ENCODE measurements at regions not wholly inside any gene's neighbourhood (a gene's known extent, or its start where the extent isn't known, plus 50 kb on each side); places are given as distances from the start of the nearest gene placed in this dataset.
"Not testable (repeated sequence)": the region's sequence is repeated elsewhere in the genome, so short reads cannot be mapped to it uniquely, and the experiment has no call there.

DNA sequence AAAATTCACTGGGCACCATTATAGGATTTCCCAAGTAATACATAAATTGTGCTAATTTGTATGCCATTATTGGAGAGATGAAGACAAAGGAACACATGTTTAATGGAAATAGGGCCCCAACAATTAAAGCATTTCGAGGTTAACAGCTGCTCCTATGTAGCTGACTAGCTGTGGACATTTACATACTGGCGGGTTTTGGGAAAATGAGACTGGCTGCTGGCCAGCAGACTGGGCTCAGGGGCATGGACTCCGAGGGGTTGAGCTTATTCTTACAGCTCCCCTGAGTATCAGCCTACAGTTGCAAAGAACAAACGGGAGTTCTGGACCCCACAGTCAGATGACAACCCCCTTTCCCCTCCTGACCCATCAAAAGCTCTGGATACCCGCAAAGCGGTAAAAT, 91.9 kb upstream of the MYO3A start:
- Histone ChIP-seq H3K4me1 (ENCODE audit: insufficient read depth, low read length) (no peaks in the 10 kb centered on the region), H3K36me3 (ENCODE audit: insufficient read depth, low read depth, low read length) (no peaks in the 10 kb centered on the region), H3K27ac (ENCODE audit: low read length) (no peak overlapping the region), H3K9ac (ENCODE audit: low read depth, low read length) (no peak overlapping the region), H3K4me3 (ENCODE audit: low read length) (no peak overlapping the region), H3K27me3 (ENCODE audit: insufficient read depth, low read length) (no peaks in the 10 kb centered on the region), H3K9me3 (ENCODE audit: insufficient read depth, low read depth, low read length) (no peaks in the 10 kb centered on the region)

DNA sequence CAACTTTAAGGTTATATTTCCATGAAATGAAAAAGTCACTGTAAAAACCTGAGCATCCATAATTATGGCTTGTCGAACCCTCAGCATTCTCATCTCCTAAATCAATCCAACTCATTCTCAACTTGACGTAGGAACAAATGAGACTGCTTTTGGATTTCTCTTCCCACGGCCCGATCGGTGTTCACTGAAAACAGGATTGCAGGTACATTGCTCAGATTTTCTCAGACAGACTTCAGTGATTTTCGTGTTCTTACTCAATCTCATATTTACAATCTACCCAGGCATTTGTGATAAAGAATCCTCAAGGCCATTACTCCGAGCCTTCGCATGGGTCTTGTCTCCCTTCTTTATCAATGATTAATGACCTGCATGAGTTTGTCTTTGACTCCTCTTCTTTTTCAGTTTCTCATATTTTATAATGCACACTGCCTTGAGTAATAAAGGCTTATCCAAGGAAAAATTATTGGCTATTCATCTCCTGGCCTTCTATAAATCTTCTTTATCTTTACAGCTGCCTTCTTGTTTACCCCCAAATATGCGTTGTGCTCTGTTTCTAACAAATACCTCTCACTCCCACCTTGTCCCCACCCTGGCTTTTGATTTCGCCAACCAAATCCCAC, 90.4 kb upstream of the MYO3A start:
- H3K36me3 ChIP-seq (ENCODE audit: insufficient read depth, low read depth, low read length) = no peaks in the 10 kb centered on the region
- no peaks in the 10 kb centered on the region for H3K27me3 ChIP-seq (ENCODE audit: insufficient read depth, low read length)
- H3K4me1 ChIP-seq (ENCODE audit: insufficient read depth, low read length) = no peaks in the 10 kb centered on the region
- no peak overlapping the region for H3K4me3 ChIP-seq (ENCODE audit: low read length)
- no peak overlapping the region for H3K27ac ChIP-seq (ENCODE audit: low read length)
- H3K9ac ChIP-seq (ENCODE audit: low read depth, low read length) = no peak overlapping the region
- no peaks in the 10 kb centered on the region for H3K9me3 ChIP-seq (ENCODE audit: insufficient read depth, low read depth, low read length)

DNA sequence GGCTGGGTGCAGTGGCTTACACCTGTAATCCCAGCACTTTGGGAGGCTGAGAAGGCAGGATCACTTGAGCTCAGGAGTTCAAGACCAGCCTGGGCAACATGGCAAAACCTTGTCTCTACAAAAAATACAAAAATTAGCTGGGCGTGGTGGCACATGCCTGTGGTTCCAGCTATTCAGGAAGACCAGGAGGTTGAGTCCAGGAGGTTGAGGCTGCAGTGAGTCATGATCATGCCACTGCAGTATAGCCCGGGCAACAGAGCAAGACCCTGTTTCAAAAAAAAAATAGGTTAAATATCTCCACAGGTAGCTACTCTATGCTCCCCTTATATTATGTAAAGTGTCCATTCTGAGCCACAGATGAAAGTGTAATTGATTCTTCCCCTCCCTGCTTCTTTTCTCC, 89.3 kb upstream of the MYO3A start:
- not testable (repeated sequence) for H3K27ac ChIP-seq (ENCODE audit: low read length)

DNA sequence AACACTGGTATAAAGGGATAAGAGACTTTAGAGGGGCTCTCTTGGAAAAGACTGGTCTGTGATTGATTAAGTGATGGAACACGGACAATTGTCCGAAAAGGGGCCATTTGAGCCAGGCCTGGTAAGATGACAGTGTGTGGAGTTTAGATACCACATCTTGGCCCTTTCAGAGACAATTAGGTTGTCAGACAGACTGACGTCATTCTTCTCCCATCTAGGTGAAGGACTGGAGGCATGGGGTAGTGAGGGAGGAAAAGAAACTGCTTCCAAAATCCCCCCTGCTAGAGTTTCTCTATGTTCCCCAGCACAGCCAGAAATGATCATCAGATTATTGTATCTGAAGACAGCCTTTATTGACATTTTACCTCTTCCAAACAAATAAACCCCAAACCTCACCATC, 84.8 kb upstream of the MYO3A start:
- Histone ChIP-seq H3K4me3 (ENCODE audit: low read length) (no peak overlapping the region), H3K27ac (ENCODE audit: low read length) (no peak overlapping the region), H3K27me3 (ENCODE audit: insufficient read depth, low read length) (no peaks in the 10 kb centered on the region), H3K36me3 (ENCODE audit: insufficient read depth, low read depth, low read length) (no peaks in the 10 kb centered on the region), H3K9ac (ENCODE audit: low read depth, low read length) (no peak overlapping the region), H3K9me3 (ENCODE audit: insufficient read depth, low read depth, low read length) (no peaks in the 10 kb centered on the region), H3K4me1 (ENCODE audit: insufficient read depth, low read length) (peaks cover 25% of the 10 kb centered on the region; the same call in 1 of the 2 replicates)

More for the DNA sequence above, 89.3 kb upstream of the MYO3A start:
- H3K27me3 ChIP-seq (ENCODE audit: insufficient read depth, low read length); H3K4me3 ChIP-seq (ENCODE audit: low read length); H3K4me1 ChIP-seq (ENCODE audit: insufficient read depth, low read length); H3K9ac ChIP-seq (ENCODE audit: low read depth, low read length); H3K9me3 ChIP-seq (ENCODE audit: insufficient read depth, low read depth, low read length); H3K36me3 ChIP-seq (ENCODE audit: insufficient read depth, low read depth, low read length): not testable (repeated sequence)

DNA sequence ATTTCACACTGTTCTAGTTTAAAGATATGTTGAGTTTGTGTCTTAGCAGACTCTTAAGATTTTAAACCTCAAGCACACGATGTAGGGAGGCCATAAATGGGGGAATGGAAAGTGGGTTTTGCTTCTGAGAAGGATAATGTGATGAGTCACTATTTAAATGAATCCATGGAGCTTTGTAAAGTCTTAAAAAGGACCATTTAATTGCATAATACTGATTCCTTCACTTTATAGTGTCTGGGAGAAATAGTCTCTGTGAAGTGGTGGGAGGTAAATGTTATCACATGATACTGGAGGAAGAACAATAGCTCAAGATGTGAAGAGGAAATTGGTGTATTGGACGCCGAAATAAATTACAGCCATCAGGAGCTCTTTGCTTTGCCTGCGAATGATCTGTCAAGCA, 84.0 kb upstream of the MYO3A start:
- no peaks in the 10 kb centered on the region for H3K36me3 ChIP-seq (ENCODE audit: insufficient read depth, low read depth, low read length)
- no peak overlapping the region for H3K27ac ChIP-seq (ENCODE audit: low read length)
- H3K4me1 ChIP-seq (ENCODE audit: insufficient read depth, low read length) = peaks cover 25% of the 10 kb centered on the region; the same call in 1 of the 2 replicates
- no peaks in the 10 kb centered on the region for H3K27me3 ChIP-seq (ENCODE audit: insufficient read depth, low read length)
- H3K9me3 ChIP-seq (ENCODE audit: insufficient read depth, low read depth, low read length) = no peaks in the 10 kb centered on the region
- no peak overlapping the region for H3K4me3 ChIP-seq (ENCODE audit: low read length)
- no peak overlapping the region for H3K9ac ChIP-seq (ENCODE audit: low read depth, low read length)

DNA sequence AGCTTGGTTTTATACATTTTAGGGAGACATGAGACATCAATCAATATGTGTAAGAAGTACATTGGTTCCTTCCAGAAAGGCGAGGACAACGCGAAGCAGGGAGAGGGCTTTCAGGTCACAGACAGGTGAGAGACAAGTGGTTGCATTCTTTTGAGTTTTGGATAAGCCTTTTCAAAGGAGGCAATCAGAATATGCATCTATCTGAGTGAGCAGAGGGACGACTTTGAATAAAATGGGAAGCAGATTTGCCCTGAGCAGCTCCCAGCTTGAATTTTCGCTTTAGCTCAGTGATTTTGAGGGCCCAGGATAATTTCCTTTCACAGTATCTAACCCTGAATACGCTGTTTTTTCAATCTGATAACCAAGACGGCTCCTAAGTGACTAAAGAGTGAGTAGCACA, 82.5 kb upstream of the MYO3A start:
- Histone ChIP-seq H3K36me3 (ENCODE audit: insufficient read depth, low read depth, low read length) (no peaks in the 10 kb centered on the region), H3K27me3 (ENCODE audit: insufficient read depth, low read length) (no peaks in the 10 kb centered on the region), H3K27ac (ENCODE audit: low read length) (no peak overlapping the region), H3K4me1 (ENCODE audit: insufficient read depth, low read length) (peaks cover 25% of the 10 kb centered on the region; the same call in 1 of the 2 replicates), H3K9me3 (ENCODE audit: insufficient read depth, low read depth, low read length) (no peaks in the 10 kb centered on the region), H3K4me3 (ENCODE audit: low read length) (no peak overlapping the region), H3K9ac (ENCODE audit: low read depth, low read length) (no peak overlapping the region)

DNA sequence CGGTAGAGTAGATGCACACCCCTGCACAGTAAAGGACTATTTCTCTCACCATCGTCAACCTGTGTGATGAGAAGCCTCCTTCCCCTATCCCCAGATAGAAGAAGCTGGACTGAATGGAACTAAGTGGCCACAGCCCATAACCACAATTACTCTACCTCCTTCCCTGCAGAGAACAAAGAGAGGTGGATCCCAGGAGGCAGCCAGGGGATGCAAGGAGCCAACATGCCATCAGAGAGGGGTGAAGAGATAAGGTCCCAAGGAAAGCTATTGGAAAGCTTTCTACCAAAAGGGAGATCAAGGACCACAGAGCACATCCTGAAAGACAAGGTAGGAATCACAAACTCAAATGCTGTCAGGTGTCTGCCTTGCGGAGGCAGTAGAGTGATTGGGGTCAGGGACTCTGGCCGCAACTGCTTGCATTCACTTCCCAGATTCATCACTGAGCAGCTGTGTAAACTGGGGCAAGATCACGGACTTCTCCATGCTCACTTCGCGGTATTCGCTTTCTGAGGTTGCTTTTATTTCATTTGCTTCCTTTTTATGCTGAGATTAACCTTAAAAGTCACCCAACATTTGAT, 81.6 kb upstream of the MYO3A start:
- no peaks in the 10 kb centered on the region for H3K36me3 ChIP-seq (ENCODE audit: insufficient read depth, low read depth, low read length)
- peaks cover 25% of the 10 kb centered on the region; the same call in 1 of the 2 replicates for H3K4me1 ChIP-seq (ENCODE audit: insufficient read depth, low read length)
- H3K4me3 ChIP-seq (ENCODE audit: low read length) = no peak overlapping the region
- H3K27me3 ChIP-seq (ENCODE audit: insufficient read depth, low read length) = no peaks in the 10 kb centered on the region
- H3K9ac ChIP-seq (ENCODE audit: low read depth, low read length) = no peak overlapping the region
- H3K27ac ChIP-seq (ENCODE audit: low read length) = no peak overlapping the region
- no peaks in the 10 kb centered on the region for H3K9me3 ChIP-seq (ENCODE audit: insufficient read depth, low read depth, low read length)

DNA sequence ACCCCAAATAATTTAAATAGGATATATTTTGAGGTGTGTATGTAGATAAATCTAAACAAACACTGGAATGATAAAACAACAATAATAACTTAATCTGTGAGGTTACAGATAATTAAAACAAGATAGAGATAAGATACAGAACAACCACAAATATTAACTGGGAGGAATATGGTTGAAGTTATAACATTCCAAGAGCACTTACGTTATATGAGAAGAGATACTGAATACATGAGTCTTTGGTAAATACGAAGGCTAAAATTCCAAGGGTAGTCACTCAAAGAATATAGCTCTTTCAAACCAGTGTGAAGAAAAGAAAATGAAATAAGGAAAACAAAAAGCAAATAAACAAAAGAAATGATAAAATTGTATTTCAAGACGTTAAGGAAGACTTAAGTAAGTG, 76.0 kb upstream of the MYO3A start:
- no peak overlapping the region for H3K9ac ChIP-seq (ENCODE audit: low read depth, low read length)
- no peaks in the 10 kb centered on the region for H3K9me3 ChIP-seq (ENCODE audit: insufficient read depth, low read depth, low read length)
- H3K27ac ChIP-seq (ENCODE audit: low read length) = no peak overlapping the region
- no peaks in the 10 kb centered on the region for H3K4me1 ChIP-seq (ENCODE audit: insufficient read depth, low read length)
- H3K36me3 ChIP-seq (ENCODE audit: insufficient read depth, low read depth, low read length) = no peaks in the 10 kb centered on the region
- H3K27me3 ChIP-seq (ENCODE audit: insufficient read depth, low read length) = no peaks in the 10 kb centered on the region
- no peak overlapping the region for H3K4me3 ChIP-seq (ENCODE audit: low read length)

DNA sequence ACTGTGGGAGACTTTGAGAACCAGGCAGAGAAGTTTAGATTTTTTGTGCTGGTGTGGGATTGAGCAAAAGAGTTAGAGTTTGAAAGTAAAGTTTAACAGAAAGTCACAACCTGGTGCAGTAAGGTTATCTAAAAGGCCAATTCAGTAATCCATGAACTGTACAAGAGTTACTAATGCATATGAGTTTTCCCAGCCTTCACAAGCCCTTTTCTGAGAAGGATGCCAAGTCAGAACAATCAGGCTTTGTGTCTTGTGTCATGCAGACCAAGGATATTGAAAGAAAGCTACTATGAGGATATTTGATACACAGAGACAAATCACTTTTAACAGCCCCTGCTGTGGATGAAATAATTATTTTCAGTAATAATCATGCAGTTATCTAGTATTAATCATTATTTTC, 68.8 kb upstream of the MYO3A start:
- Histone ChIP-seq H3K4me3 (ENCODE audit: low read length) (no peak overlapping the region), H3K4me1 (ENCODE audit: insufficient read depth, low read length) (no peaks in the 10 kb centered on the region; the same call in 1 of the 2 replicates), H3K9me3 (ENCODE audit: insufficient read depth, low read depth, low read length) (no peaks in the 10 kb centered on the region; the same call in 1 of the 2 replicates), H3K9ac (ENCODE audit: low read depth, low read length) (no peak overlapping the region), H3K27ac (ENCODE audit: low read length) (no peak overlapping the region), H3K36me3 (ENCODE audit: insufficient read depth, low read depth, low read length) (no peaks in the 10 kb centered on the region), H3K27me3 (ENCODE audit: insufficient read depth, low read length) (no peaks in the 10 kb centered on the region)

DNA sequence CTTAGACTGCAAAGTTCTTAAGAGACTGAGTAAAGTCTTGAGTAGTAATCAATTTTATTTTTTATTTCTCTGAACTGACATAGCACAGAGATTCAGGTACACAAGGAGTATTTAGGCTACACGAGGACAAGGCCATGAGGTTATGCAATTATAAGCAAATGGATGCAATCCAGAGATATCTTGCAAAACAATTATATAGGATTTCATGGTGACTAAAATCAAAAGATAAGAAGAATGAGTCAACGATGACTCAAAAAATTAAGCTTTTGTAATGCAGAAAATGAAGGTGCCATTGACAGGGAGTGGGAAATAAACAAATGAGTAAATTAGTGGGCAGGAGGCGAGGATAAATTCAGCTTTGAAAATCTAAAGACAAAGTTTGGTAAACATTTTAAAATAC, 66.7 kb upstream of the MYO3A start:
- H3K27me3 ChIP-seq (ENCODE audit: insufficient read depth, low read length) = no peaks in the 10 kb centered on the region
- H3K36me3 ChIP-seq (ENCODE audit: insufficient read depth, low read depth, low read length) = no peaks in the 10 kb centered on the region
- H3K9ac ChIP-seq (ENCODE audit: low read depth, low read length) = no peak overlapping the region
- no peak overlapping the region for H3K4me3 ChIP-seq (ENCODE audit: low read length)
- no peaks in the 10 kb centered on the region; the same call in 1 of the 2 replicates for H3K4me1 ChIP-seq (ENCODE audit: insufficient read depth, low read length)
- H3K9me3 ChIP-seq (ENCODE audit: insufficient read depth, low read depth, low read length) = no peaks in the 10 kb centered on the region; the same call in 1 of the 2 replicates
- no peak overlapping the region for H3K27ac ChIP-seq (ENCODE audit: low read length)

DNA sequence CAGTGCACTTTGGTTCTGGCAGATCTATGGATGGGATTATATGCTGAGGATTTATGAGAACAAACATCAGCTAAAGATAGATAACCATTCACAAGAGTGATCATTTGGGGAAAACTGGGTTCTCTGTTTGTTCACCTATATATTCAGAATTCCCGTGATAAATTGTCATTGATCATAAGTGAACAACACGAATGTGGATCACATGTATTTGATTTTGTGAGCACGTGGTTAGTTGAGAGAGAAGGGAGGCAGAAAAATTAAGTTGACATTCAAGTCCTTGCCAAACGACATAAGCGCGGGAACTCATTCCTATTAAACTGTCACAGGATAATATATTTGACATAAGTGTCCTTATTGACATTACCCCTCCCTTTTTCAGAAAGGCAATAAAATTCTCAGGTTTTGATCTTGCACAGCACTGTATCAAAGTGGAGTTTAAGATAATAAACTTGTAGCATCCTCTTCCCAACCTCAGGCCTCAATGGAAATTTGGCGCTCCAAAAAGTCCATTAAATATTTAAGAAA, 64.9 kb upstream of the MYO3A start:
- Histone ChIP-seq H3K4me1 (ENCODE audit: insufficient read depth, low read length) (no peaks in the 10 kb centered on the region; the same call in 1 of the 2 replicates), H3K36me3 (ENCODE audit: insufficient read depth, low read depth, low read length) (no peaks in the 10 kb centered on the region), H3K27me3 (ENCODE audit: insufficient read depth, low read length) (no peaks in the 10 kb centered on the region), H3K27ac (ENCODE audit: low read length) (no peak overlapping the region), H3K9me3 (ENCODE audit: insufficient read depth, low read depth, low read length) (no peaks in the 10 kb centered on the region; the same call in 1 of the 2 replicates), H3K4me3 (ENCODE audit: low read length) (no peak overlapping the region), H3K9ac (ENCODE audit: low read depth, low read length) (no peak overlapping the region)

DNA sequence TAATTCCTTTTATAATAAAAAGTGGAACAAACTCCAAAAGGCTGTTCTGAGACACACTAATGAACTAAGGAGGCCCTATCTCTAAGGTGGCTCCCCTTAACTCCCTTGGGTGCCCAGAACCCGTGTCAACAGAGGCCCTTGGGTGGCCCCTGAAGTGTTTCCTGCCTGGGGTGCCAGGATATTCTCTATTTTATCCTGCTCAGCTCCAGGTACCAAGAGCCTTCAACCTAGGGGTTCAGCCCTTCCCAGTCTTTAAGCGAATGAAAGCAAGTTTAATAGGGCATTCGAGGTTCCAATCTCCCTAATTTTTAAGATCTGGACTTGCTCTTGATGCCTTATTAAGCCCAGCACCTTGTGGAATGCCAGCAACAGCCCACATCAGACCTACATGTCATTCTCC, 64.4 kb upstream of the MYO3A start:
- Histone ChIP-seq H3K27me3 (ENCODE audit: insufficient read depth, low read length) (no peaks in the 10 kb centered on the region), H3K36me3 (ENCODE audit: insufficient read depth, low read depth, low read length) (no peaks in the 10 kb centered on the region), H3K4me1 (ENCODE audit: insufficient read depth, low read length) (no peaks in the 10 kb centered on the region; the same call in 1 of the 2 replicates), H3K4me3 (ENCODE audit: low read length) (no peak overlapping the region), H3K9ac (ENCODE audit: low read depth, low read length) (no peak overlapping the region), H3K27ac (ENCODE audit: low read length) (no peak overlapping the region), H3K9me3 (ENCODE audit: insufficient read depth, low read depth, low read length) (no peaks in the 10 kb centered on the region; the same call in 1 of the 2 replicates)
